HG02870 (cell line): ENCODE measurements at regions not wholly inside any gene's neighbourhood (a gene's known extent, or its start where the extent isn't known, plus 50 kb on each side); places are given as distances from the start of the nearest gene placed in this dataset.
"Not testable (repeated sequence)": the region's sequence is repeated elsewhere in the genome, so short reads cannot be mapped to it uniquely, and the experiment has no call there.

Source experiments
- ATAC-seq: cut with Tn5 transposase; IDR thresholded peaks from one replicate; pipeline ENCODE4 v1.9.1; 2021; ENCODE audit warnings: mild to moderate bottlenecking, moderate library complexity; ENCODE audit not compliant: unreplicated experiment

GRCh38 chr7:25580141-25580540 lies 351.9 kb upstream of the NPVF start:
- no peak for ATAC-seq

GRCh38 chr7:25583621-25584020 lies 355.3 kb upstream of the NPVF start:
- no peak for ATAC-seq

- no peak for ATAC-seq
These were observed 356.0 kb upstream of the NPVF start for GRCh38 chr7:25584112-25584938.

GRCh38 chr7:25586513-25586912 lies 358.2 kb upstream of the NPVF start:
- no peak for ATAC-seq

- no peak for ATAC-seq
These were observed 365.8 kb upstream of the NPVF start for GRCh38 chr7:25594122-25594521.

GRCh38 chr7:25594728-25595127 lies 366.4 kb upstream of the NPVF start:
- no peak for ATAC-seq

GRCh38 chr7:25595996-25596395 lies 367.7 kb upstream of the NPVF start:
- no peak for ATAC-seq

GRCh38 chr7:25596443-25596842 lies 368.2 kb upstream of the NPVF start:
- no peak for ATAC-seq

DNA sequence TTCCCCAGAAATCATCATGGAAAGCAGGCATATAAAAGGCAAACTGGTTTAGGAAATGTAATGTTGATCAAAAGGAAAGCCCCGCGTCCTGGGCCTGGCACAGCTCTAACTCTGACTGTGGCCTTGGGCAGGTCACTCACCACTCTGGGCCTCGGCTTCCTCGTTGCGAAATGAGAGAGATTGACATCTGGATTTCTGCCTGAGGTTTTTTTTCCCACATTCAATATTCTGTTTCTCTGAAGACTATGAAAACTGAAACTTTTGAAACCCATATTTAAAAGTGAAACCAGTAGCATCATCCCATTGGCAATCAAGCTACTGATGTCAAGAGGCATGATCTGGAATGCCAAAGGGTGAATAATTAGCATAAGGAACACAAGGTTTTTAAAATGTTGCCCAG lies 369.7 kb upstream of the NPVF start:
- ATAC-seq = no peak

- no peak for ATAC-seq
These were observed 370.5 kb upstream of the NPVF start for GRCh38 chr7:25598765-25599164.

DNA sequence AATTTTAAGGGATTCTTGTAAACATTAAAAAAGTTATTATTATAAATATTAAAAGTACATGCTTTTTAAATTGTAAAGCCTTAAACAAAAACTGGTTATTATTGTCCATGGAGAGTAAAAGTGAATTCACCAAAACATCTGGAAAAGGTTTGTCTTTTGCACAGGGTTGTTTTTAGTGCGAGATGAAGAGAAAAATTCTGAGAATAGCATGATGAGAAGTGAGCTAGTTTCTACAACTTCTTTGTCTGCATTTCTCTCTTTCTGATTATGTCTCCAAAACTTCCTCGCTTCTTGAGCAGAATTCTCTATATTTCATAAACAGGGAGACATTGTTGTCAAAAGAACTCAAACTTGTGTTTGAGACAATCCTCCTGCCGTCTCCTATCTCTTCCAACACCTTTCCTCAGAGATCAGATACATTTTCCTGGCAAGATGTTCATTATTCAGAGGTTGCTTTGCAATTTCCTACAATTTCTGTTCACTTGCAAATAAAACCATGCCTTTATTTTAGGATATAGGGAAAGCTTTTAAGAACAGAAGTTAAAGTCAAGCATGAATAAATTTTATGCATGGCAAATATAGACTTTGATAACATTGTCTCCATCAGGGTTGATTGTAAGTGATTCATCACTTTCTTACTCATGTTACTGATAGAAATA lies 372.1 kb upstream of the NPVF start:
- ATAC-seq = no peak

DNA sequence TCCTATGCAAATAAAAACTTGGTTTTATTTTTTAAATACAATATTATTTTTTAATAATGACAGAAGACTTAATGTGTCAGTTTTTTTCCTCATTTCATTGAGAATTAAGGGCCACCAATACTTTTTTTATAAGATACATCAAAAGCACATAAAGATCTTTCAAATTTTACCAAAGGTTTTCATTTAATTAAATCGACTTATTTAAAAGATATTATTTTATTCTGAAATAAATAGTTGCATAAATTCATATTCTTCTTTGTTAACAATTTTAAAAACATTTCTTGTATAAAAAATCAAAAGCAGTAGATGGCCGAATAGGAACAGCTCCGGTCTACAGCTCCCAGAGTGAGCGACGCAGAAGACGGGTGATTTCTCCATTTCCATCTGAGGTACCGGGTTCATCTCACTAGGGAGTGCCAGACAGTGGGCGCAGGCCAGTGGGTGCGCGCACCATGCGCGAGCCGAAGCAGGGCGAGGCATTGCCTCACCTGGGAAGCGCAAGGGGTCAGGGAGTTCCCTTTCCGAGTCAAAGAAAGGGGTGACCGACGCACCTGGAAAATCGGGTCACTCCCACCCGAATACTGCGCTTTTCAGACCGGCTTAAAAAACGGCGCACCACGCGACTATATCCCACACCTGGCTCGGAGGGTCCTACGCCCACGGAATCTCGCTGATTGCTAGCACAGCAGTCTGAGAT lies 374.6 kb upstream of the NPVF start:
- not testable (repeated sequence) for ATAC-seq

DNA sequence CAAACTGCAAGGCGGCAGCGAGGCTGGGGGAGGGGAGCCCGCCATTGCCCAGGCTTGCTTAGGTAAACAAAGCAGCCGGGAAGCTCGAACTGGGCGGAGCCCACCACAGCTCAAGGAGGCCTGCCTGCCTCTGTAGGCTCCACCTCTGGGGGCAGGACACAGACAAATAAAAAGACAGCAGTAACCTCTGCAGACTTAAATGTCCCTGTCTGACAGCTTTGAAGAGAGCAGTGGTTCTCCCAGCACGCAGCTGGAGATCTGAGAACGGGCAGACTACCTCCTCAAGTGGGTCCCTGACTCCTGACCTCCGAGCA lies 375.1 kb upstream of the NPVF start:
- ATAC-seq = not testable (repeated sequence)

DNA sequence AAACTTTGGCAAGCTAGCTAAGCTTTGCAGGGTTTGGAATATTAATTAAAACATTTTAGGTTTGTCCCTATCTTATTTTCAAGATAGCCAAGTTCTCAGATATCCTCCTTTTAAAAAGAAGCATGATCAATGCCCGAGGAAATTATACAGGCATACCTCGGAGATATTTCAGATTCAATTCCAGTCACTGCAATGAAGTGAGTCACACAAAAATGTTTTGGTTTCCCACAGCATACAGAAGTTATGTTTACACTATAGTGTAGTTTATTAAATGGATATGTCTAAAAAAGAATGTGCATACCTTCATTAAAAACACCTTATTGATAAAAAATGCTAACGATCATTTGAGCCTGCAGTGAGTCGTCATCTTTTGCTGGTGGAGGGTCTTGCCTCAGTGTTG lies 382.9 kb upstream of the NPVF start:
- ATAC-seq = no peak

DNA sequence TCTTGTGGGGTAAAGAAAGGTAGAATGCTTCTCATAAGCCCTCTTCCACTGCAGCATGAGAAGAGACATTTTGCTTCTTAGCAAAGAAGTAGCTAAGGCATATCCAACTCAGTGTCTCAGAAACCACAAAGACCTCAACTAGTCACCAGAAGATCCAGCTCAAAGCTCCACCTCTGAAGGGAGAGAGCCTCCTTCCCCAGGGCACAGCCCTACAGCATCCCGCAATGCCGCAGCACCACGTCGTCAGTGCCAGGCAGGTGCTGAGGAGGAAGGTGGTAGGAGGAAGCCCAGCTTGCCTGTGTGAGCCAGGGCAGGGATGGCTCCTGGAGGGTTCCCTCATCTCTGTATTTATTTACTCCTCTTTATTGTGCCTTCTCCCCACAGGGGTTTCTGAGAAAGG lies 385.6 kb upstream of the NPVF start:
- no peak for ATAC-seq

- ATAC-seq = no peak
These were observed 386.1 kb upstream of the NPVF start for GRCh38 chr7:25614415-25614814.

GRCh38 chr7:25615003-25615402 lies 386.7 kb upstream of the NPVF start:
- ATAC-seq = no peak

- ATAC-seq = no peak
These were observed 387.3 kb upstream of the NPVF start for GRCh38 chr7:25615593-25615992.

- ATAC-seq = no peak
These were observed 388.9 kb upstream of the NPVF start for GRCh38 chr7:25617214-25617613.

- no peak for ATAC-seq
These were observed 389.4 kb upstream of the NPVF start for GRCh38 chr7:25617673-25618072.

- no peak for ATAC-seq
These were observed 391.1 kb upstream of the NPVF start for GRCh38 chr7:25619381-25619780.
